Eye (tissue), 1 donor: ENCODE measurements at regions not wholly inside any gene's neighbourhood (a gene's known extent, or its start where the extent isn't known, plus 50 kb on each side); places are given as distances from the start of the nearest gene placed in this dataset.
"Not testable (repeated sequence)": the region's sequence is repeated elsewhere in the genome, so short reads cannot be mapped to it uniquely, and the experiment has no call there.

Source experiments
- DNase-seq: peaks from one replicate; pipeline ENCODE4 v3.0.0-alpha.2; 2015

GRCh38 chr4:26257444-26257843, 63.4 kb upstream of the RBPJ start:
- DNase-seq, result not testable (repeated sequence)

- no peak for DNase-seq
Observed at GRCh38 chr4:26257850-26258249, 63.0 kb upstream of the RBPJ start.

GRCh38 chr4:26260571-26260970, 60.2 kb upstream of the RBPJ start:
- DNase-seq, result no peak

- DNase-seq, result no peak
Observed at GRCh38 chr4:26261405-26261804, 59.4 kb upstream of the RBPJ start.

- no peak for DNase-seq
Observed at GRCh38 chr4:26263165-26263564, 57.6 kb upstream of the RBPJ start.

GRCh38 chr4:26264109-26264508, 56.7 kb upstream of the RBPJ start:
- no peak for DNase-seq

- peak; percentile 41 for DNase-seq
Observed at GRCh38 chr4:26267087-26267486, 53.7 kb upstream of the RBPJ start.

GRCh38 chr4:26268246-26268645, 52.6 kb upstream of the RBPJ start:
- no peak for DNase-seq

GRCh38 chr4:26269038-26269437, 51.8 kb upstream of the RBPJ start:
- DNase-seq, result no peak
